ENCODE measurements at regions not wholly inside any gene's neighbourhood (a gene's known extent, or its start where the extent isn't known, plus 50 kb on each side); places are given as distances from the start of the nearest gene placed in this dataset.

DNA sequence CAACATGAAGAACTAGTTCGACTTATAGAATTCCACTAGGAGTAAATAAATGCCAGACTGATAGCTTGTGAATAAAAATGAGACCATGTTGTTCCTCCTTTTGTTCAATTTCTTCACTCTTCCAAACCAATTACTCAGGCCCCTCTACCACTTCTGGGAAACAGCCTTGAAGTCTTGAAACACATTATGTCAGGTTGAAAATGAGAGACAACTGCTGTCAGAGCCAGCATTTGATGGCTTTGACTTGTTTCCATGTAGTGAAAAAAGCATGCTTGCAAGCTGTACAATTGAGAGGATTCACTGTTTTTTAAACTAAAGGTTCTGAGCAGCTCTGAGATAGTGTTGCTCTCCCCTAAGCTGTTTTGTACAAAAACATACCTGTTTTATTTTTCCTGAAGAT lies 337.1 kb upstream of the SGCD start:
- TF ChIP-seq EP300 (IDR thresholded peaks at IDR 0.05; ENCODE audit: borderline replicate concordance in 1 of 2, low read depth in 2 of 2, low read length in 2 of 2) (no peak), POLR2A (IDR thresholded peaks at IDR 0.05; ENCODE audit: control extremely low read depth in 1 of 2, low read depth in 2 of 2, low read length in 2 of 2) (no peak), EGR1 (IDR thresholded peaks at IDR 0.05; ENCODE audit: borderline replicate concordance, low read depth, low read length) (no peak), RAD21 (IDR thresholded peaks at IDR 0.05 in 1 of 2, conservative IDR thresholded peaks at IDR 0.05 in 1 of 2; ENCODE audit: low read depth in 2 of 2, low read length in 2 of 2) (no peak), JUND (IDR thresholded peaks at IDR 0.05; ENCODE audit: low read length) (no peak), POLR2AphosphoS5 (IDR thresholded peaks at IDR 0.05; ENCODE audit: low read depth, low read length) (no peak), YY1 (IDR thresholded peaks at IDR 0.05; ENCODE audit: low read depth, low read length) (no peak), SP1 (IDR thresholded peaks at IDR 0.05; ENCODE audit: low read depth, low read length) (no peak)

Data from H1 (cell line).